ENCODE measurements at regions not wholly inside any gene's neighbourhood (a gene's known extent, or its start where the extent isn't known, plus 50 kb on each side); places are given as distances from the start of the nearest gene placed in this dataset.

- TF ChIP-seq, protein P1, sequence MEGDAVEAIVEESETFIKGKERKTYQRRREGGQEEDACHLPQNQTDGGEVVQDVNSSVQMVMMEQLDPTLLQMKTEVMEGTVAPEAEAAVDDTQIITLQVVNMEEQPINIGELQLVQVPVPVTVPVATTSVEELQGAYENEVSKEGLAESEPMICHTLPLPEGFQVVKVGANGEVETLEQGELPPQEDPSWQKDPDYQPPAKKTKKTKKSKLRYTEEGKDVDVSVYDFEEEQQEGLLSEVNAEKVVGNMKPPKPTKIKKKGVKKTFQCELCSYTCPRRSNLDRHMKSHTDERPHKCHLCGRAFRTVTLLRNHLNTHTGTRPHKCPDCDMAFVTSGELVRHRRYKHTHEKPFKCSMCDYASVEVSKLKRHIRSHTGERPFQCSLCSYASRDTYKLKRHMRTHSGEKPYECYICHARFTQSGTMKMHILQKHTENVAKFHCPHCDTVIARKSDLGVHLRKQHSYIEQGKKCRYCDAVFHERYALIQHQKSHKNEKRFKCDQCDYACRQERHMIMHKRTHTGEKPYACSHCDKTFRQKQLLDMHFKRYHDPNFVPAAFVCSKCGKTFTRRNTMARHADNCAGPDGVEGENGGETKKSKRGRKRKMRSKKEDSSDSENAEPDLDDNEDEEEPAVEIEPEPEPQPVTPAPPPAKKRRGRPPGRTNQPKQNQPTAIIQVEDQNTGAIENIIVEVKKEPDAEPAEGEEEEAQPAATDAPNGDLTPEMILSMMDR (IDR thresholded peaks at IDR 0.05 in 2 of 3, conservative IDR thresholded peaks at IDR 0.05 in 1 of 3; ENCODE audit: borderline replicate concordance in 1 of 3, insufficient read depth in 1 of 3, low read depth in 2 of 3, low read length in 2 of 3) = no peak
- no peak for TF ChIP-seq FOSL1 (IDR thresholded peaks at IDR 0.05; ENCODE audit: low read depth)
- no peak for TF ChIP-seq POLR2A (IDR thresholded peaks at IDR 0.05; ENCODE audit: borderline replicate concordance, extremely low read depth, insufficient read depth, insufficient read length)
- no peak for TF ChIP-seq ZFX (IDR thresholded peaks at IDR 0.05)
These were observed 69.2 kb upstream of the CTNND2 start (continued) for GRCh38 chr5:11973469-11973868.

DNA sequence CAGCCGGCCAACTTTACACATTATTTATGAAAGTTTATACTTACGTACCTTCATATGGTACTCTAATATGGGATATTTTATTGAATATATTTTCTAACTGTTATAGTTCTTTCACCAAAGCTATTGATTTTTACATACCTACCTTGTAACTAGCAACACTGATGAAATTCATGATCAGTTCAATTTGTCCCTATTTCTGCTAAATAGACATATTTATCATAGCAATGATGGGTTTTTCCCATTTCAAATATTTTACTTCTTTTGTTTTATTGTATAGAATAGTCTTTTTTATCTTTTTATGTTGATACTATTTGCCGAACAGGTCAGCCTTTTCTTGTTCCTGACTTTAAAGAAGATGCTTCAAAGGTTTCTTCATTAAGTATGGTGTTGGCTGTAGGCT lies 59.0 kb upstream of the CTNND2 start:
- DNase-seq (ENCODE audit: low read depth, low spot score) (no peak), ATAC-seq (no peak)
- no peak overlapping the region for H3K27ac ChIP-seq (ENCODE audit: low read depth, low read length)
- ChIA-PET RAD21 (ENCODE audit: low non-redundant PET in 1 of 2, low total read pairs in 2 of 2, uncharacterized antibody in 2 of 2, unreplicated experiment in 2 of 2) (no interaction called here), CTCF (no interaction called here), POLR2A (no interaction called here)
- no peak overlapping the region for H3K9ac ChIP-seq (ENCODE audit: low read length)
- no peaks in the 10 kb centered on the region for H3K27me3 ChIP-seq (ENCODE audit: insufficient read depth, low read length)
- H4K20me1 ChIP-seq (ENCODE audit: insufficient read depth) = no peaks in the 10 kb centered on the region
- H3K36me3 ChIP-seq (ENCODE audit: control insufficient read depth in 1 of 2, insufficient read depth in 2 of 2, low read length in 2 of 2) = no peaks in the 10 kb centered on the region
- H2AFZ ChIP-seq (ENCODE audit: low read depth, low read length, poor library complexity, severe bottlenecking) = no peak overlapping the region
- H3K79me2 ChIP-seq (ENCODE audit: insufficient read depth, low read length) = no peaks in the 10 kb centered on the region
- BruUV-seq (replicated peaks) = no TSS peak
- TF ChIP-seq SIN3A (IDR thresholded peaks at IDR 0.05; ENCODE audit: low read depth) (no peak), ZNF274 (IDR thresholded peaks at IDR 0.05; ENCODE audit: low read depth, low read length) (no peak), FOSL1 (IDR thresholded peaks at IDR 0.05; ENCODE audit: low read depth) (no peak), SP1 (IDR thresholded peaks at IDR 0.05; ENCODE audit: low read depth) (no peak), ZFX (IDR thresholded peaks at IDR 0.05) (no peak), POLR2AphosphoS5 (IDR thresholded peaks at IDR 0.05; ENCODE audit: low read depth, low read length) (no peak), SRF (IDR thresholded peaks at IDR 0.05; ENCODE audit: low read depth) (no peak), YY1 (IDR thresholded peaks at IDR 0.05; ENCODE audit: extremely low read depth, insufficient replicate concordance, low read depth, low read length) (no peak), ZBTB33 (IDR thresholded peaks at IDR 0.05; ENCODE audit: extremely low read depth, insufficient replicate concordance, low read length) (no peak), EZH2phosphoT487 (IDR thresholded peaks at IDR 0.05; ENCODE audit: borderline replicate concordance) (no peak), ATF3 (IDR thresholded peaks at IDR 0.05) (no peak), REST (IDR thresholded peaks at IDR 0.05; ENCODE audit: low read depth) (no peak), EGR1 (IDR thresholded peaks at IDR 0.05; ENCODE audit: low read depth) (no peak), EZH2 (IDR thresholded peaks at IDR 0.05) (no peak)
- intact Hi-C loops (cut with micrococcal nuclease) = no loop called here
- H3K9me3 ChIP-seq (ENCODE audit: control insufficient read depth in 1 of 2, insufficient read depth in 1 of 2, low read depth in 1 of 2, low read length in 2 of 2) = peaks cover 7 to 9% of the 10 kb centered on the region in 2 experiments; a peak in 3 of 4 replicates
- no peak overlapping the region for H3K4me3 ChIP-seq (replicated peaks in 1 of 2; ENCODE audit: low read depth in 1 of 2, low read length in 2 of 2)
- H3K4me1 ChIP-seq (ENCODE audit: control insufficient read depth in 1 of 2, insufficient read depth in 2 of 2, low read length in 2 of 2) = no peaks in the 10 kb centered on the region
- no peaks in the 10 kb centered on the region for H3K9me2 ChIP-seq (ENCODE audit: insufficient read depth)
- H3K4me2 ChIP-seq (ENCODE audit: low read length) = no peak overlapping the region

Data from HCT116 (cell line).